HG02870 (cell line): ENCODE measurements at regions not wholly inside any gene's neighbourhood (a gene's known extent, or its start where the extent isn't known, plus 50 kb on each side); places are given as distances from the start of the nearest gene placed in this dataset.

Experiments used
- ATAC-seq: cut with Tn5 transposase; IDR thresholded peaks from one replicate; pipeline ENCODE4 v1.9.1; 2021; ENCODE audit warnings: mild to moderate bottlenecking, moderate library complexity; ENCODE audit not compliant: unreplicated experiment

DNA sequence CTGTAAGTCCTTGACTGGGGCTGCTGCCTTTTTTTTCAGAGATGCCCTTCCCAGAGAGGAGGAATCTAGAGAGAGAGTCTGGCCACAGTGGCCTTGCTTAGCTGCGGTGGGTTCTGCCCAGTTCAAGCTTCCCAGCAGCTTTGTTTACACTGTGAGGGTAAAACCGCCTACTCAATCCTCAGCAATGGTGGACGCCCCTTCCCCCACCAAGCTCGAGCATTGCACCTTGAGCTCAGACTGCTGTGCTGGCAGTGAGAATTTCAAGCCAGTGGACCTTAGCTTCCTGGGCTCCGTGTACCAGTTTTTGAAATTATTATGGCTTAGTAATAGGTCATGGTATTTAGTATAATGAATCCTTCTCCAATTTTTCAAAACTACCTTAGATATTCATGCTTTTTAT, 395.4 kb downstream of the NPIPA7 start:
- ATAC-seq: no peak

DNA sequence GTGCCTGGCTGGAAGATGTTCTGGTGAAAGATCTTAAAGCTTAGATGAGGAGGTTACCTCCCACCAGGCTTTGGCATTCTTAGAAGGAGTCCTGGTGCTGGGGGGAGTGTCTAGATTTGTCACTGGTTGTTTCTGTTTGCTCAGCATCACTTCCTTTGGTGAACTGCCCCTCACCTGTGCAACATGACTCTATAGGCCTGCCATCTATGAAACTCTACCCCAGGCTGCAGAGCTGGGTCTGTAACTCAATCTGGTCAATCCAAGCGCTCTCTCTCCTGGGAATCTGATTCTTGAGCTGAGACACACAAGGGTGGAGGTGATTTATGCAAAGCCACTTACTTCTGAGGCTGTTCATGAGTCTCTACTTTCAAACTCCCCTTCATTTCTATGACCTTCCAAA, 399.4 kb downstream of the NPIPA7 start:
- no peak for ATAC-seq

DNA sequence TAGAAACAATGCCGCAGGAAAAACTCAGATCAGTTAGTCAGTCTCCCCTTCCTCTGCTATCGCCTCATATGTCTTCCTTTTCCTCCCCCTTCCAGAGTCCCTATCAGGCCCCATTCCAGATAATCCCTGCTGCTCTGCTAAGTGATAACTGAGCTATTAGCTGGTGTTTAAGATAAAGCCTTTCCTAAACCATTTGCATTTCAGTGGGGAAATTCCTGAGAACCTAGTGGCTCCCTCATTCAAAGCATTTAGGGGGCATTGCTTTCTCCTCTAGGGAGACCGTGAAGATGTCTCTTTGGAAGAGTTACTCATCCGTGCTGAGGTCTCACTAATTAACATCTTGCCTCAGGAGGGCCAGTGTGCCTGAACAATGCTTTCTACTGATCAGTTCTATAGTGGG, 401.6 kb downstream of the NPIPA7 start:
- no peak for ATAC-seq

DNA sequence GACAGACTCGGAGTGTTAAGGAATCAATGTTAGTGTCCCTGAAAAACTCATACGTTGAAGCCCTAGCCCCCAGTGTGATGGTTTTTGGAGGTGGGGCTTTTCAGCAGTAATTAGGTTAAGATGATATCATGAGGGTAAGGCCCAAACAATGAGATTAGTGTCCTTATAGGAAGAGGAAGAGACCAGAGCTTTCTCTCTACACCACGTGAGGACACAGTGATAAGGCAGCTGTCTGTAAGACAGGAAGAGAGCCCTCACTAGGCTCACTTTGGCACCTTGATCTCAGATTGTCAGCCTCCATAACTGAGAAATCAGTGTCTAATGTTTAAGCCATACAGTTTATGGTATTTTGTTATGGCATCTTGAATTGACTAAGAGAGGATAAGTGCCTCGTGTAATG, 403.2 kb downstream of the NPIPA7 start:
- ATAC-seq: no peak

DNA sequence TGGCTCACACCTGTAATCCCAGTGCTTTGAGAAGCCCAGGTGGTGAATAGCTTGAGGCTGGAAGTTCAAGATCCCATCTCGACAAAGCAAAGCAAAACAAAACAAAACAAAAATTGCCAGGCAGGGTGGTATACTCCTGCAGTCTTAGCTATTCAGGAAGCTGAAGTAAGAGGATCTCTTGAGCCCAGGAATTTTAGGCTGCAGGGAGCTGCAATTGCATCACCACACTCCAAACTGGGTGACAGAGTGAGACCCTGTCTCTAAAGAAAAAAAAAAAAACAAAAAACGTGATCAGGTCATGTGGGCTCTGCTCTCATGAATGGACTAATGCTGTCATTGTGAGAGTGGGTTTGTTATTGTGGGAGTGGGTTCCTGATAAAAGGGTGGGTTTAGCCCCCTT, 409.1 kb downstream of the NPIPA7 start:
- no peak for ATAC-seq

DNA sequence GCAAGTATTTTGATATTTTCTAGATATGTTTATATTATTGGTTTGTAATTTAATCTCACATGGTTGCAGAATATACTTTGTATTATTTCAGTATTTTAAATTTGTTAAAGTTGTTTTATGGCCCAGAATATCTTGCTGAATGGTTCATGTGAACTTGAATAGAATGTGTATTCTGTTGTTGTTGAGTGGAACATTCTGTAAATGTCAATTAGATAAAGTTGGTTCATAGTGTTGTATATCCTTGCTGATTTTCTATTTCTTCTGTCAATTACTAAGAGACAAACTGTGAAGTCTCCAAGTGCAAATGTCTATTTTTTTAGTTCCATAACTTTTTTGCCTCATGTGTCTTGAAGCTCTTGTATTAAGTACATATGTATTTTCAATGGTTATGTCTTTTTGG, 411.7 kb downstream of the NPIPA7 start:
- ATAC-seq: no peak

DNA sequence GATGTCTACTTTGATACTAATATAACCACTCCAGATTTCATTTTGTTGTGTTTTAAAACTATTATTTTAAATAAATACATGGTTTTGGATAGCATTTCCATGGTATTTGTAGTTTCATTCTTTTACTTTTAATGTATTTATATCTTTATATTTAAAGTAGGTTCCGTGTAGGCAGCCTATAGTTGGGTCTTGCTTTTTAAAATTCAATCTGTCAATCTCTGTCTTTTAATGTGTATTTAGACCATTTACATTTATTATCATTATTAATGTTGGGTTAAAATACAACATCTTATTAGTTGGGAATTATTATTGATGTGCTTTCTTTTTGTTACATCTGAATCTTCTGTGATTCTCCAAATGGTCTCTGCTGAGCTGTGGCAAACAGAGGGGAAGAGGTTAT, 412.1 kb downstream of the NPIPA7 start:
- ATAC-seq: no peak

DNA sequence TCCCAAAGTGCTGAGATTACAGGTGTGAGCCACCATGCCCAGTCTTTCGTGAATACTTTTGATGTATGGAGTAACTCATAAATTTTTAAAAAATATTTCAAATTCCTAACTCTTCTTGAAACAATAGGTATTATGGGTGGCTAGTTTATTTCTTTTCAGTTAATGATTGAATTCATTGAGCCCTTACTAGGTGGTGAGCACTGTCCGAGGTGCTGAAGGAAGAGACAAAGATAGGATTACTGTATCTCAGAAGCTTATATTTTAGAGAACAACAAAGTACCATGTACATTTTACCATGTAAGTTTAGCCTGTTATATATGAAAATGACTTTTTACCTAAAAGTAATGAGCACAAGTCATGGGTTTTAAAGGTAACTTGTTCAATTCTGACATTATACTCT, 418.3 kb downstream of the NPIPA7 start:
- ATAC-seq: no peak

DNA sequence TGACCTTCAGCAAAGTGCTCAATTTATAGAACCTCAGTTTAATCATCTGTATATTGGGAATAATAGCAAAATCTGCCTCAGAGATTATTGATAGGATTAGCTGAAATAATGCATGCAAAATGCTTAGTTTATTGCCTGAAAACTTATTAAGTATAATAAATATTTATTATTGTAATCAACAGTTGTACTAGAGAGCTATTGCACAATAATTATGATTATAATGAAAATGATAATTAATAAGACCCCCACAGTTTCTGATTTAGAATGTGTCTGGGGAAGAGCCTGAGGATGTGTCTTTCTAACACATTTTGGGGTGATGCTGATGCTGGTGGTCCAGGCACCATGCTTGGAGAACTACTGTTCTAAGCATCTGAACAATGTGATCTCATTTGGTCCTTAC, 419.6 kb downstream of the NPIPA7 start:
- ATAC-seq: no peak

DNA sequence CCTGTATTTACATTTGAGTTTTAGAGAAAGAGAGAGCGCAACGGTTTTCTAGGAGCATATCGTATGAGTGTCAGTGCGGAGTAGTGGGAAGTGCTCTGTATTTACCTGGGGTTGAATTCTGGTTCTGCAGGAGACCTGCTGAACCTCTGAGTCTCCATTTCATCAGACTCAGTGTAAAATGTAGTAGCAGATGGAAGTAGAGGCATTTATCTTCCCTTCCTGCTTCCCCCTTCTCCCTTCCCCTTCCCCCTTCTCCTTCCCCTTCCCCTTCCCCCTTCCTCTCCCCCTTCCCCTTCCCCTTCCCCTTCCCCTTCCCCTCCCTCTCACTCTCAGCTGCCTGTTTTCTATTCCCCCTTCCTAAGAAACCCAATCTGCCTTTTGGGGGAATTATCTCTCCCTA, 426.9 kb downstream of the NPIPA7 start:
- no peak for ATAC-seq

DNA sequence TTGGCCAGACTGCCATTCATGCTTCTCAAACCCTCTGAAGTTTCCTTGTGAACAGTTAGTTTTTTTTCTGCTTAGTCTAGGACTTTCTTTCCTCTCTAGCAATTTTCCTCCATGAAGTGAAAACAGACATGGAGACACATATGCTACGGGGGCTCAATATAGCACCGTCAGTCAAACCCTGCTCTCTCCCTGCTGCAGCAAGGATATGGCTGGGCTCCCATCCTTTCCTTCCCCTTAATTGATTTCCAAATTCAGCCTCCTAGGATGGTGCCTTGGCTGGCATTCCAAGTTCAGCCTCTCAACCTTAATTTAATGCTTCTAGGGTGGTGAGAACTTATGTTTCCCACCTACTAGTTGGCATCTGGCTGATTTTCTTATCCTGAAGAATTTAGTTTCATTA, 436.7 kb downstream of the NPIPA7 start:
- no peak for ATAC-seq

DNA sequence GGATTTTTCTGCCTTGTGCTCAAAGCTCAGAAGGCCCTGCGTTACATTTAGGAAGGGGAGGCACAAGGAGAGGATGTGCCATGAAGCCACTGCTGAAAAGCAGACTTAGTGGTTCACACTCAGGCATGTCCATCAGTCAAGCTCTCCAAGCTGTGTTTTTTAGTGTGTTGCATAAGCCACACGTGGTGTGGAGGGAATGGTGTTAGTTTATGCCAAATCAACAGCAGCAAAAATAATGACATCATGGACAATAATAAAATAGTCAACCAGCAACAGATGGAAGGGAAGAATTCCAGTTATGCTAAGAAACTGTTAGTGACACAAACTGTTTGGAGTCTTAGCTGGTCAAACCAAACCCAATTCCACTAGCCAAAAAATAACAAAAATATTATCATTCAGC, 438.3 kb downstream of the NPIPA7 start:
- no peak for ATAC-seq

DNA sequence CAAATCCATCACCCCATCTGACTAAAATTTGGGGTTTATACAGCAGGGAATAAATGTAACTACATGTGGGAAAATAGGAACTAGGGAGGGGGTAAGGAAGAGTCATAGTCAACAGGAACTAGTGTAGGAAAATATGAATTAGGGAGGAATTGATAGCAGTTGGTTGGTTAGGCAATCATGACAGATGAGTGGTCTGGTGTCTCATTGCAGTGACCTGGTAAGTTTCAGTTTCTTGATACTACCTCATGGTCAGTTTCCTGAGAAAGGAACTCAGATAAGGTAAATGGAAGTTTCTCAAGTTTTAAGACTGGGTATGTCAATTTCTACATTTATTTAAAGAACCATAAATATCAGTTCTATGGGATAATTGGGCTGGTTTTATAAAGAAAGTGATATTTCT, 442.3 kb downstream of the NPIPA7 start:
- ATAC-seq: no peak

DNA sequence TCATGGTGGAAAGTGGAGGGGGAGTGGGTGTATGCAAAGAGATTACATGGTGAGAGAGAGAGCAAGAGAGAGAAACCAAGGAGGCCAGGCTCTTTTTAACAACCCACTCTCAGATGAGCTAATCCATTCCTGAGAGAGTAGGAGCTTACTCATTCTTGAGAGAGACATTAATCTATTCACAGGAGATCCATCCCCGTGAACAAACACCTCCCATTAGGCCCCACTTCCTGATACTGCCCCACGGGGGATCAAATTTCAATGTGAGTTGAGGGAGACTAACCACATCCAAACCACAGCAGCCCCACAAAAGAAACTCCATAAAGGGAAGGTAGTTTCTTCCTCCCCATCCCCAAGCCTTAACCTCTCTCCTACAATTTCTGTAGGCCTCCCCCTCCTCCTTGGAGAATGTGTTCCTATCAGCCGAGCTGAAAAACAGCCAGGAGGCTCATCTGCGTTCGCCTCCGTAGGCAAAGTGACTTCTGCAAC, 450.0 kb downstream of the NPIPA7 start:
- ATAC-seq: no peak

DNA sequence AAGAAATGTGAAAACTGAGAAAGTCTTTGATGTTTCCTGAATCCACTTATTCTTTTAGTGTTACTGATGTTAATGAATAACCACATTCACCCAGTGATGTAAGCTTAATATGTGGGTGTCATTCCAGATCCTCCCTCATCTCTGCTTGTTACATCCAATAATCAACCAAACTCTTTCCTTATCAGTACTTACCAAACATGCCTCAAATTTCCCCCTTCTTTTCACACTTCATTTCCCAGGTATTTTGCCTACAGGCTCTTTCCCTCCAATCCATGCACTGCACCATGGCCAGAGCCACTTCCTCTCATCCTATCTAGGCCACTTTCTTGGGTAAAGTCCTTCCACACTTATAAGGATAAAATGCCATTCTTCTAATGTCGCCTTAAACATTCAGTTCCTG, 451.5 kb downstream of the NPIPA7 start:
- no peak for ATAC-seq

DNA sequence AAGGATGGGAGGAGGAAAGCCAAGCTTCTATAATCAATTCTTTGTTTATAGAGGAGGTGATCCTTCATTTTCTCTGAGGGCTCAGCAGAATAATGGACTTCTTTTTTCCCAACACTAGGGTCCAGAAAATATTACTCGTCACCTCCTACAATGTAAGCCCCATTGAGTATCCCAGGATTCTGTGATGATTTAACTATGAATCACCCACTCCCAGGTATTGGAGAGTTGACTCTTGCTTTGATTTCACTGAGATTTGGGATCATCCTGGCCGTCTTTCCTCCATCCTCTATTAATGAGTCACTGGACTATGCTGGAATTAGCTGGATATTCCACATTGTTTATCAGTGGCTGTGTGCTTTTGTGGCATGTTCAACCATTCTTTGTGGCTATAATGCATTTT, 452.0 kb downstream of the NPIPA7 start:
- ATAC-seq: no peak

DNA sequence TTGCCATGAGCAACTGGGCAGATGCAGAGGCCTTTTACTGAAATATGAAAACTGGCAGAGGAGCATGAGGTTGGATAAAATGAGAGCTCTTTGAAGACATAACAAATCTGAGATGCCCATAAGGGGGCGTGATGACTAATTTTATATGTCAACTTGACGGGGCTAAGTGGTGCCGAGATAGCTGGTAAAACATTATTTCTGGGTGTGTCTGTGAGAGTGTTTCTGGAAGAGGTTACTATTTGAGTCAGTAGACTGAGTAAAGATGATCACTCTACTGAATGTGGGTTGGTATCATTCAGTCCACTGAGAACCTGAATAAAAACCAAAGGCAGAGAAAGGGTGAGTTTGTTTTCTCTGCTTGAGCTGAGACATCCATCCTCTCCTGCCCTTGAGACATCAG, 454.2 kb downstream of the NPIPA7 start:
- ATAC-seq: no peak

DNA sequence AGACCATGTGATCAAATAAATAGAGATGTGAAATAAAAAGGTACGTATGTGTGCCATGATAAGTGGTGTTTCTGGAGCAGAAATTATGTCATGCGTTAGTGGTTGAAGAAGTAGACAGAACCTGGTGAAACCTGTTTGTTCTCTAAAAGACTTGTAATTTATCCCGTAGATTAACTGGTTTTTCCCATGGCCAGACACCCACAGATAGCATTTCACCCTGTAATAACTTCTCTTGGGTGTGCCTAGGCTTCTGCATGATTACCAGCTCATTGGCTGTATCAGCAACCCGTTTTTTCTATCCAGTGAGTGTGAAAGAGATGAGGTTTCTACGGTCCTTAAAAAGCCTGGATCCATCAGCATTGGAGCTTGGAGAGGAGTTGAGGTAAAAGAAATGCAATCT, 471.3 kb downstream of the NPIPA7 start:
- ATAC-seq: no peak

DNA sequence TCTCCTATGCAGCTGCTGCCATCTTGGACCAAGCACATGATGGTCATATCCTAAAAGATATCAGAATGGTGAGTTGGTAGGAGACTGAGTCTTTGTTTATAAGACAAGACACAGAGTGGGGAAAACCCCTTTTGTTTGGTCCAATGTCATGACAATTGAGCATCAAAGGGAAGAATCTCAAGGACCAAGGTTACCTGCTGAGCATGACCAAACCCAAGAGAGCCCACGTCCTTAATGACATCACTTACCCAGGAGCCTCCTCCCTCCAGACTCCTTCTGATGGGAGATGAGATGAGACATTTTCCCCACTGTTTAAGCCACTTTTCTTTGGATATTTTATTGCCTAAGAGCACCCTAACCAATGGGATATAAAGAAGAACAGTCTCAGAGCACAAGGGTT, 478.1 kb downstream of the NPIPA7 start:
- ATAC-seq: no peak

DNA sequence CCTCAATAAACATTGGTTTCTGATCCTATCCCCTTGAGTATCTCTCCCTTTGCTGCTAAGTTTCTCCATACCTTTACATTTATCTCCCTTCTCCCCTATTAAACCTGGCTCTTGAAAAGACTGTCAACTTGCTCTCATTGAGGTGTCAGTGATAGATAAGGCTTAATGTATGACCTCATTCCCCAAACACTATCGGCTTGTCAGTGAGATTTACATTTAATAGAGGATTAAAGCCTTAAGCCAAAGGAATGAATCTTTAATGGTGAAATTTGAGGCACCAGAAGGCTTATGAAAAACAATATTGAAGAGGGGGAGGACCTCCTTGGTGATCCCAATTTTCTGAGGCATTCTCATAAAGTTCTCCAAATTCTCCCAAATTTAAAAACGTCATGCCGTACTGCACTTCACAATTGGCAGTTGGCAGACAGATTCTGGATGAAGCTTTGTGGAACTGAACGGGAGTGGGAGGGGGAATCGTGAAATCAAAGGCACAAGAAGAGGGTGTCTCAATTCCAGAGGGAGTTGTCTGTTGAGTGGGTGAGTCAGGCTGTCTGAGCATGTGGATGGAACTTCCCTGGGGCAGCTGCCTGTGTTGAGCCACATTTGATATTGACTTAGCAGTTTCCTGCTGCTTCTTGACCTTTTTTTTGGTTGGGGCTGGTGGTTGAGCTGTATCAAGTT, 478.8 kb downstream of the NPIPA7 start:
- ATAC-seq: no peak

DNA sequence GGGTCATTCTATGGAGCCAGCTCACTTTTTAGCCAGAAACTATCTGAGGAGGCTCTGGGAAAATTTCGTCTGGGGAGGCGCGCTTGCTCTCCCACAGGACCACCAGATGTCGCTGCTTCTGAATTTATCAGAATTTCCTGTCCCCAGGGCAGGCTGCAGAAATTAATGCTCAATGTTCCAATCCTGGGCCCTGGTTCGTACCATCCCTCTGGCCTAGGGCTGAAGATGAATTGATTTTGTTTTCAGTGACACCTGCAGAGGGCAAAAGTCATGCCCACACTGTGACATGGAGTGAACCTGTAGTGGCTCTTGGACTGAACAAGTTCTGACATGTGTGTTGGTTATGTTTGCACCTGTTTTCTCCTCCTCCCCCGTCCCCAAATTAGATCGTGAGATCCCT, 482.6 kb downstream of the NPIPA7 start:
- ATAC-seq: no peak

DNA sequence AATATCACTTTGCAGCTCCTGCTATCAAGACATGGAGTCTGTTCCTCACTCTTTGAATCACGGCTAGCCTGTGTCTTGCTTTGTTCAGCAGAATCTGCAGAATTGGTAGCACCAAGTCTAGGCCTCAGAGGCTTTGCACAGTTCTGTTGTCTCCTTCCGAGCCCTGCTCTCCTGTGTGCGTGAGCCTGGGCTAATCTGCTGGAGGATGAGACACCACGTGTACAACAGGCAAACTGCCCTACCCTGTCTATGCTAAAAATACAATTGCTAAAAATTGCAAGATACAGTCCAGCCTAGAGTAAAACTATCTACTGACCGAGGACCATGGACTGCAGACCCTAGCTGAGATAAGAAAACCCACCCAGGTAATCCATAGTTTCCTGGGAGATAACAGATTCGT, 484.7 kb downstream of the NPIPA7 start:
- no peak for ATAC-seq

DNA sequence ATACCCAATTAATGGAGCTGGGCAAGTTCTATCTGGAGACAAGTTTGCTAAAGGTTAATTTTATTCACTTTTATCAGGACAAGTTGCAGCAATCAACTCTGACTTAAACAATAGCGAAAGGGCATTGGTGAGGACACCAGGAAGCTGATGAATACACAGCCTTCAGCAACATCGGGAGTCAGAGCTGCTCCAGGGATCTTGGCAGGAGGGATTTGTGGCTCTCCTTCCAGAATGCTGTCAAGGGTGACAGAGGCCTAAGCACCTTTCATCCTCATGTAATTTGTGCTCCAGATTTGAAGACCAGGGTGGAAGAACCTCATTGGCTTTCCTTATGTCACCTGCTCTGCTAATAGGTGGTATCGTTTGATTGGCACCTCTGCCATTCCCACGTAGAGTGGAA, 485.6 kb downstream of the NPIPA7 start:
- no peak for ATAC-seq
